CD14-positive monocyte (primary cell): ENCODE measurements at regions not wholly inside any gene's neighbourhood (a gene's known extent, or its start where the extent isn't known, plus 50 kb on each side); places are given as distances from the start of the nearest gene placed in this dataset.

Experiments
- DNase-seq, 3 donors: peaks; one replicate each; pipeline ENCODE4 v3.0.0-alpha.2; 2011 to 2022
- H2AFZ ChIP-seq: 2 replicates; pipeline ENCODE4 v1.6.0; 2012; ENCODE audit warnings: mild to moderate bottlenecking, low read depth, low read length, inconsistent platforms; ENCODE audit not compliant: insufficient read depth, poor library complexity, severe bottlenecking
- H3K27ac ChIP-seq, 2 donors: 1 replicate in 1 of 2; 2 replicates in 1 of 2; pipeline ENCODE4 v1.5.1; 2012 to 2013; ENCODE audit warnings: low read length in 2 of 2, control low read depth in 1 of 2, inconsistent platforms in 1 of 2, low read depth in 1 of 2, mild to moderate bottlenecking in 1 of 2
- H3K27me3 ChIP-seq, 2 donors: one replicate each; pipeline versions ENCODE4 v1.6.0 to v1.6.1; 2011 to 2013; ENCODE audit warnings: low read length in 2 of 2; ENCODE audit not compliant: control insufficient read depth in 2 of 2, insufficient read depth in 2 of 2
- H3K36me3 ChIP-seq, 2 donors: replicated peaks in 1 of 2; 1 replicate in 1 of 2; 2 replicates in 1 of 2; pipeline versions ENCODE4 v1.5.1 to v1.6.1; 2012 to 2013; ENCODE audit warnings: low read length in 2 of 2, control low read depth in 1 of 2, inconsistent platforms in 1 of 2, mild to moderate bottlenecking in 1 of 2; ENCODE audit not compliant: insufficient read depth in 2 of 2, control insufficient read depth in 1 of 2
- H3K4me1 ChIP-seq, 2 donors: 1 replicate in 1 of 2; 2 replicates in 1 of 2; pipeline versions ENCODE4 v1.5.1 to v1.6.1; 2012 to 2013; ENCODE audit warnings: low read length in 2 of 2, control low read depth in 1 of 2, inconsistent platforms in 1 of 2, mild to moderate bottlenecking in 1 of 2, moderate library complexity in 1 of 2; ENCODE audit not compliant: insufficient read depth in 2 of 2, control insufficient read depth in 1 of 2
- H3K4me2 ChIP-seq: replicated peaks from 2 replicates; pipeline ENCODE3; 2012; ENCODE audit warnings: low read length, moderate library complexity, mild to moderate bottlenecking; ENCODE audit not compliant: poor library complexity, severe bottlenecking; ENCODE audit errors: extremely low read depth
- H3K4me3 ChIP-seq, 3 experiments: fragments of 200-600 bp in 1 of 3; sonication (generic) in 1 of 3; replicated peaks in 1 of 3; 1 replicate in 2 of 3; 2 replicates in 1 of 3; pipeline ENCODE4 v1.5.1; 2011 to 2013; ENCODE audit warnings: low read length in 3 of 3, mild to moderate bottlenecking in 3 of 3, control low read depth in 2 of 3, low read depth in 2 of 3, inconsistent platforms in 1 of 3, moderate library complexity in 1 of 3
- H3K79me2 ChIP-seq: 2 replicates; pipeline ENCODE4 v1.6.0; 2012; ENCODE audit warnings: mild to moderate bottlenecking, control low read depth, inconsistent platforms, low read length, moderate library complexity; ENCODE audit not compliant: insufficient read depth
- H3K9ac ChIP-seq: 2 replicates; pipeline ENCODE4 v1.6.0; 2017; ENCODE audit warnings: low read length, mild to moderate bottlenecking; ENCODE audit not compliant: insufficient read depth, poor library complexity, severe bottlenecking
- H3K9me3 ChIP-seq, 2 donors: replicated peaks in 1 of 2; 1 replicate in 1 of 2; 2 replicates in 1 of 2; pipeline versions ENCODE4 v1.5.1 to v1.6.1; 2012 to 2013; ENCODE audit warnings: low read length in 2 of 2, control low read depth in 1 of 2; ENCODE audit not compliant: control insufficient read depth in 1 of 2, insufficient read depth in 1 of 2
- H4K20me1 ChIP-seq: 2 replicates; pipeline ENCODE4 v1.6.0; 2012; ENCODE audit warnings: mild to moderate bottlenecking, low read length, control low read depth, moderate library complexity; ENCODE audit not compliant: insufficient read depth
- H3K27ac Mint-ChIP-seq, 7 donors: one replicate each; pipeline ENCODE4 v1.8.0; 2020; ENCODE audit warnings: mild to moderate bottlenecking in 7 of 7, mixed read lengths in 7 of 7, moderate library complexity in 6 of 7, inconsistent platforms in 2 of 7
- H3K27me3 Mint-ChIP-seq, 3 donors: one replicate each; pipeline ENCODE4 v1.8.0; 2021 to 2022; ENCODE audit warnings: low read depth in 3 of 3, mild to moderate bottlenecking in 3 of 3, mixed read lengths in 3 of 3, moderate library complexity in 3 of 3, inconsistent platforms in 1 of 3
- H3K36me3 Mint-ChIP-seq, 2 donors: one replicate each; pipeline ENCODE4 v1.8.0; 2020; ENCODE audit warnings: mixed read lengths in 2 of 2, inconsistent platforms in 1 of 2, mild to moderate bottlenecking in 1 of 2
- H3K4me1 Mint-ChIP-seq: one replicate; pipeline ENCODE4 v1.8.0; 2020; ENCODE audit warnings: mild to moderate bottlenecking, mixed read lengths
- H3K4me3 Mint-ChIP-seq, 2 donors: one replicate each; pipeline ENCODE4 v1.8.0; 2020; ENCODE audit warnings: mild to moderate bottlenecking in 2 of 2, mixed read lengths in 2 of 2, moderate library complexity in 1 of 2
- H3K9me3 Mint-ChIP-seq, 7 donors: one replicate each; pipeline ENCODE4 v1.8.0; 2020 to 2022; ENCODE audit warnings: mixed read lengths in 7 of 7, mild to moderate bottlenecking in 6 of 7, moderate library complexity in 6 of 7, inconsistent platforms in 2 of 7
- intact Hi-C, 2 donors: fragments of 100-400 bp; cut with micrococcal nuclease; formaldehyde crosslinking; loops; one replicate each; pipeline versions ENCODE4 v1.15.0 to v1.15.1; 2023
- TF ChIP-seq, protein P1 (sequence below): fragments of 200-600 bp; IDR thresholded peaks from one replicate; pipeline ENCODE4 v1.8.0; 2022; ENCODE audit warnings: antibody characterized with exemption, mild to moderate bottlenecking

GRCh38 chr2:226079196-226079595 is 679.7 kb downstream of the NYAP2 start:
- Histone ChIP-seq H3K27me3 (no peaks in the 10 kb centered on the region), H3K4me3 (no peak overlapping the region), H2AFZ (no peak overlapping the region), H3K9me3 (peaks cover 0 to 2% of the 10 kb centered on the region in 2 donors), H3K4me1 (peaks cover 4 to 6% of the 10 kb centered on the region in 2 donors), H3K4me2 (no peak overlapping the region), H3K9ac (no peak overlapping the region), H4K20me1 (no peaks in the 10 kb centered on the region), H3K27ac (no peak overlapping the region), H3K36me3 (no peaks in the 10 kb centered on the region), H3K79me2 (no peaks in the 10 kb centered on the region)
- H3K27ac Mint-ChIP-seq: no peak overlapping the region
- H3K4me3 Mint-ChIP-seq: no peak overlapping the region
- H3K4me1 Mint-ChIP-seq: peaks cover 8% of the 10 kb centered on the region
- no peak for DNase-seq
- no peaks in the 10 kb centered on the region for H3K27me3 Mint-ChIP-seq
- H3K9me3 Mint-ChIP-seq: peaks cover 1 to 7% (median 6%) of the 10 kb centered on the region in 7 donors
- intact Hi-C loops: no loop called here
- H3K36me3 Mint-ChIP-seq: peaks cover 0 to 2% of the 10 kb centered on the region in 2 donors
- TF ChIP-seq, protein P1, sequence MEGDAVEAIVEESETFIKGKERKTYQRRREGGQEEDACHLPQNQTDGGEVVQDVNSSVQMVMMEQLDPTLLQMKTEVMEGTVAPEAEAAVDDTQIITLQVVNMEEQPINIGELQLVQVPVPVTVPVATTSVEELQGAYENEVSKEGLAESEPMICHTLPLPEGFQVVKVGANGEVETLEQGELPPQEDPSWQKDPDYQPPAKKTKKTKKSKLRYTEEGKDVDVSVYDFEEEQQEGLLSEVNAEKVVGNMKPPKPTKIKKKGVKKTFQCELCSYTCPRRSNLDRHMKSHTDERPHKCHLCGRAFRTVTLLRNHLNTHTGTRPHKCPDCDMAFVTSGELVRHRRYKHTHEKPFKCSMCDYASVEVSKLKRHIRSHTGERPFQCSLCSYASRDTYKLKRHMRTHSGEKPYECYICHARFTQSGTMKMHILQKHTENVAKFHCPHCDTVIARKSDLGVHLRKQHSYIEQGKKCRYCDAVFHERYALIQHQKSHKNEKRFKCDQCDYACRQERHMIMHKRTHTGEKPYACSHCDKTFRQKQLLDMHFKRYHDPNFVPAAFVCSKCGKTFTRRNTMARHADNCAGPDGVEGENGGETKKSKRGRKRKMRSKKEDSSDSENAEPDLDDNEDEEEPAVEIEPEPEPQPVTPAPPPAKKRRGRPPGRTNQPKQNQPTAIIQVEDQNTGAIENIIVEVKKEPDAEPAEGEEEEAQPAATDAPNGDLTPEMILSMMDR: no peak

- Mint-ChIP-seq H3K36me3 (peaks cover 0 to 2% of the 10 kb centered on the region in 2 donors), H3K27ac (peak overlapping the region in 1 of 7 donors; percentile 68), H3K27me3 (no peaks in the 10 kb centered on the region), H3K4me3 (no peak overlapping the region), H3K9me3 (peaks cover 1 to 7% (median 4%) of the 10 kb centered on the region in 7 donors), H3K4me1 (peaks cover 8% of the 10 kb centered on the region)
- H3K27me3 ChIP-seq: no peaks in the 10 kb centered on the region
- no peak overlapping the region for H3K9ac ChIP-seq
- H3K79me2 ChIP-seq: no peaks in the 10 kb centered on the region
- no peak overlapping the region for H3K4me2 ChIP-seq
- H3K27ac ChIP-seq: no peak overlapping the region
- H3K36me3 ChIP-seq: no peaks in the 10 kb centered on the region
- H3K4me3 ChIP-seq: no peak overlapping the region
- TF ChIP-seq, protein P1: no peak
- H3K9me3 ChIP-seq: no peaks in the 10 kb centered on the region
- H3K4me1 ChIP-seq: peaks cover 4 to 6% of the 10 kb centered on the region in 2 donors
- no peak for DNase-seq
- H2AFZ ChIP-seq: no peak overlapping the region
- H4K20me1 ChIP-seq: no peaks in the 10 kb centered on the region
- intact Hi-C loops: no loop called here
These were observed 679.2 kb downstream of the NYAP2 start for GRCh38 chr2:226078666-226079065.
